ENCODE measurements at regions not wholly inside any gene's neighbourhood (a gene's known extent, or its start where the extent isn't known, plus 50 kb on each side); places are given as distances from the start of the nearest gene placed in this dataset.
"Not testable (repeated sequence)": the region's sequence is repeated elsewhere in the genome, so short reads cannot be mapped to it uniquely, and the experiment has no call there.

DNA sequence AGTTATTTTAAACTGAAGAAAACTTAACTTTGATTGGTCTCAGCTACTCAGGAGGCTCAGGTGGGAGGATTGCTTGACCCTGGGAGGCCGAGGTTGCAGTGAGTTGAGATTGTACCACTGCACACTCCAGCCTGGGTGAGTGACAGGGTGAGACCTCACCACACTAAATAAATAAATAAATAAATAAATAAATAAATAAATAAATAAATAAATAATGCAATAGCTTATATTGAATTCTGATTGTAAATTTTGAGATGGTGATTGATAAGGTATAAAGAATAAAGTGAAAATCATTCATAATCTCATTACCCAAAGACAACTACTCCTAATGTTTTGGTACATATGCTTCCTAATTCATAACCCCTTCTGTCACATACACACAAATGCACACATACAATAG, 58.1 kb downstream of the TUBA3C start:
- no peak for DNase-seq (ENCODE audit: low read depth)

- no peak for DNase-seq (ENCODE audit: low read depth)
These were observed 63.5 kb downstream of the TUBA3C start for GRCh38 chr13:19117913-19118739.

DNA sequence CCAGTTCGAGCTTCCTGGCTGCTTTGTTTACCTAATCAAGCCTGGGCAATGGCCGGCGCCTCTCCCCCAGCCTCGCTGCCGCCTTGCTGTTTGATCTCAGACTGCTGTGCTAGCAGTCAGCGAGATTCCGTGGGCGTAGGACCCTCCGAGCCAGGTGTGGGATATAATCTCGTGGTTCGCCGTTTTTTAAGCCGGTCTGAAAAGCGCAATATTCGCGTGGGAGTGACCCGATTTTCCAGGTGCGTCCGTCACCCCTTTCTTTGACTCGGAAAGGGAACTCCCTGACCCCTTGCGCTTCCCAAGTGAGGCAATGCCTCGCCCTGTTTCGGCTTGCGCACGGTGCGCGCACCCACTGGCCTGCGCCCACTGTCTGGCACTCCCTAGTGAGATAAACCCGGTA, 72.4 kb downstream of the TUBA3C start:
- DNase-seq (ENCODE audit: low read depth), result not testable (repeated sequence)

- DNase-seq (ENCODE audit: low read depth), result no peak
These were observed 78.5 kb downstream of the TUBA3C start for GRCh38 chr13:19103140-19103539.

- DNase-seq (ENCODE audit: low read depth), result no peak
These were observed 88.3 kb downstream of the TUBA3C start for GRCh38 chr13:19093369-19093768.

DNA sequence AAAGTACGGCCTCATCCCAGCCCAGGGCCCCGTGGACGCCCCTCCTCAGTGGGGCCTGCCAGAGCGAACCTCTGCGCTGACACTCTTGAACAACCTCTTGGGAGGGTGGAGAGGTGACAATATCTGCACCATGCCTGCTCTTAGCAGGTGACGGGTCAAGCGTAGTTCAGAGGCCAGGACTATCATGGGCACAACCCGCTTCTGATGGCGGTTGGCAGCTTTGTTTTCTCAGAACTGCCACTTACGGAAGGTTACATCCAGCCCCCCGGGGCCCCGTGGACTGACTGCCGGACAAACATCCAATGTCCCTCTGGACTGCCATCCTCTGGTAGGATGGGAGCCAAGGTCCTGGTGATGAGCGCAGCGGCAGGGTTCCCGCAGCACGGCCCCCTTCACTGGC, 91.1 kb downstream of the TUBA3C start:
- DNase-seq (ENCODE audit: low read depth), result no peak

- DNase-seq (ENCODE audit: low read depth), result no peak
These were observed 92.3 kb downstream of the TUBA3C start for GRCh38 chr13:19089315-19089714.

GRCh38 chr13:19088416-19088815, 93.2 kb downstream of the TUBA3C start:
- DNase-seq (ENCODE audit: low read depth), result no peak

- DNase-seq (ENCODE audit: low read depth), result no peak
These were observed 95.7 kb downstream of the TUBA3C start for GRCh38 chr13:19085876-19086275.

- no peak for DNase-seq (ENCODE audit: low read depth)
These were observed 96.4 kb downstream of the TUBA3C start for GRCh38 chr13:19085258-19085657.

DNA sequence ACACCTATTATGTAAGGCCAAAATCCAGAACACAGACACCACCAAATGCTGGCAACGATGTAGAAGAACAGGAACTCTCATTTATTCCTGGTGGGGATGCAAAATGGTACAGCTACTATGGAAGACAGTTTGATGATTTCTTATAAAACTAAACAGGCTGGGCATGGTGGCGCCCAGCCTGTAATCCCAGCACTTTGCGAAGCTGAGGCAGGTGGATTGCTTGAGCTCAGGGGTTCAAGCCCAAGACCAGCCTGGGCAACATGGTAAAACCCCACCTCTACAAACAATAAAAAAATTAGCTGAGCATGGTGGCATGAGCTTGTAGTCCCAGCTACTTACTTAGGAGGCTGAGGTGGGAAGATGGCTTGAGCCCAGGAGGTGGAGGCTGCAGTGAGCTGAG, 98.3 kb downstream of the TUBA3C start:
- DNase-seq (ENCODE audit: low read depth), result no peak

GRCh38 chr13:19075418-19075817, 106.2 kb downstream of the TUBA3C start:
- no peak for DNase-seq (ENCODE audit: low read depth)

DNA sequence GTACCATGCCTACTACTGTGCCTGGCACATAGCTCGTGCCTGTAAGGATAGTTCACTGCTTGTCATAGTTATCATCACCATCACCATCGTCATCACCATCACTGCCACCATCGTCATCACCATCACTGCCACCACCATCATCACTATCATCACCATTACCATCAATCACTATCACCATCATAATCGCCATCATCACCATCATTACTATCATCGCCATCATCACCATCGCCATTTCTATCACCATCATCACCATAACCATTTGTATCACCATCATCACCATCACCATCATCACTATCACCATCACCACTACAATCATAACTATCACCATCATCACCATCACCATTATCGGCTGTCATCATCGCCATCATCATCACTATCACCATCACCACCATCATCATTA, 107.1 kb downstream of the TUBA3C start:
- DNase-seq (ENCODE audit: low read depth), result no peak

DNA sequence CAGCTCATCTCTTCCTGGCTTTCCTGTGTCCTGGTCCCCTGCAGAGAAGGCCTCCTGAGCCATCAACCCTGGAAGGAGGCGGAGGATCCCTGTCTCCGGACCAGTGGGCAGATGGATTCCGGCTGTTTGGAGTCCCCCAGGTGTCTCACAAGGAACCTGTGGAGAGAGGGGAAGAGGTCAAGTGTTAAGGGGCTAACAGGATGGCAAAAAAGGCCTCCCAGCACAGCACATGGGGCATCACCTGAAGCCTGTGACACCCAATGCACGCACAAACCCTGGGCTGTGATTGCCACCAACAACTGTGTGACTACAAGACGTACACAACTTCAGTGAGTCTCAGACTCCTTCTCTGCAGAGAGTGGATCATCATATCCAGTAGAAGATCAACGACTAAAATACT, 107.5 kb downstream of the TUBA3C start:
- DNase-seq (ENCODE audit: low read depth), result not testable (repeated sequence)

GRCh38 chr13:19072956-19073706, 108.5 kb downstream of the TUBA3C start:
- not testable (repeated sequence) for DNase-seq (ENCODE audit: low read depth)

DNA sequence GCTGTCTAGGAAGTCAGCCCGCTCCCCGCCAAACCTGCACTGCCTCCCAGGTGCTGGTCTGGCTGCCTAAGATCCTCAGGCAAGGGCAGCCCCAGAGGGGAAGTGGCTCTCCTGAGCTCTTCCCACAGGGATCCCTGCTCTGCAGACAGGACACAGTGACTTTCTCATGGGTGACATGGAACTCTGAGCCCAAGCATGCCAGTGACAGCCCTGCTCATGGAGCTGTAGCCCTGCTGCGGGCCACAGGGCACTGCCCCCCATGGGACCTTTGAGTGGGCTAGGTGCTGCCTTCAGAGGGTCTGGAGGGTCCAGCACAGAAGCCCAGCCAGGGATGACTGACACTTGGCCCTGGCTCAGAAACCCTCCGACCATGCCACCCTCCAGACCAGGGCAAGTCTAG, 109.1 kb downstream of the TUBA3C start:
- DNase-seq (ENCODE audit: low read depth), result no peak

GRCh38 chr13:19071161-19071936, 110.3 kb downstream of the TUBA3C start:
- DNase-seq (ENCODE audit: low read depth), result no peak

- DNase-seq (ENCODE audit: low read depth), result no peak
These were observed 111.3 kb downstream of the TUBA3C start for GRCh38 chr13:19070398-19070735.

GRCh38 chr13:19069684-19070397, 111.8 kb downstream of the TUBA3C start:
- no peak for DNase-seq (ENCODE audit: low read depth)

DNA sequence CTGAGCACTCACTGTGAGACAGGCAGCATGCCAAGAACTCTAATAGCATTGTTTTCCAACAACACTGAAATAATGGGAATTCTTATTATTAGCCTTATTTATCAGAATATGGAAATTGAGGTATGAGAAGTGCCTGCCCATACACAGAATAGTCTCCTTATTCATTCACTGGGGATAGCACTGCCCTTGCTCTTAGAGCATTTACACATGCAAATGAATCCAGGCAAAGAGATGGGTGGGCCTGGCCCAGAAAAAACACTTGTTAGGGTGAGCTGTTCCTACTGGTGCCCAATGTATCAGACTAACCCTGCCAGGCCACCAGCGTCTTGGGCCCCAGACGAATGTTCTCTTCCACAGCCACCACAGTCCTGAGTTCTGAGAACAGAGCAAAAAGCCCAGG, 112.9 kb downstream of the TUBA3C start:
- DNase-seq (ENCODE audit: low read depth), result no peak

DNA sequence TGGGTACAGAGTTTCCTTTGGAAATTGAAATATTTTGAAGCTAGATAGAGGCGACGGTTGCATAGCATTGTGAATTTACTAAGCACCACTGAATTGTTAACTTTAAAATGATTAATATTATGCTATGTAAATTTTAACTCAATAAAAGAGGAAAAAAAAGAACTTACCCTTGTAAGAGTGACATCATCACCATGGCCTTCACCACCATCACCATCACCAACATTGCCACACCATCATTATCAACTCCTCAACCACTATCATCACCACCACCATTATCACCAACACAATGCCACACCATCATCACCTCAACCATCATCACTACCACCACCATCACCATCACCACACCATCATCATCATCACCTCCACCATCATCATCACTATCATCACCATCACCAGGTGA, 113.9 kb downstream of the TUBA3C start:
- DNase-seq (ENCODE audit: low read depth), result no peak

- no peak for DNase-seq (ENCODE audit: low read depth)
These were observed 118.8 kb downstream of the TUBA3C start for GRCh38 chr13:19062801-19063200.
